Hepatocyte (in vitro differentiated cells): ENCODE measurements at regions not wholly inside any gene's neighbourhood (a gene's known extent, or its start where the extent isn't known, plus 50 kb on each side); places are given as distances from the start of the nearest gene placed in this dataset.

Experiments
- EZH2 ChIP-seq: fragments of 200-600 bp; sonication (generic); IDR thresholded peaks from 2 replicates; pipeline ENCODE4 v1.6.1; 2016; ENCODE audit warnings: antibody characterized with exemption, mild to moderate bottlenecking, borderline replicate concordance
- TF ChIP-seq, protein P1 (sequence below): fragments of 200-600 bp; sonication (generic); IDR thresholded peaks from 2 replicates; pipeline ENCODE4 v1.5.1; 2016; ENCODE audit warnings: antibody characterized with exemption, mild to moderate bottlenecking; ENCODE audit not compliant: poor library complexity

- TF ChIP-seq, protein P1, sequence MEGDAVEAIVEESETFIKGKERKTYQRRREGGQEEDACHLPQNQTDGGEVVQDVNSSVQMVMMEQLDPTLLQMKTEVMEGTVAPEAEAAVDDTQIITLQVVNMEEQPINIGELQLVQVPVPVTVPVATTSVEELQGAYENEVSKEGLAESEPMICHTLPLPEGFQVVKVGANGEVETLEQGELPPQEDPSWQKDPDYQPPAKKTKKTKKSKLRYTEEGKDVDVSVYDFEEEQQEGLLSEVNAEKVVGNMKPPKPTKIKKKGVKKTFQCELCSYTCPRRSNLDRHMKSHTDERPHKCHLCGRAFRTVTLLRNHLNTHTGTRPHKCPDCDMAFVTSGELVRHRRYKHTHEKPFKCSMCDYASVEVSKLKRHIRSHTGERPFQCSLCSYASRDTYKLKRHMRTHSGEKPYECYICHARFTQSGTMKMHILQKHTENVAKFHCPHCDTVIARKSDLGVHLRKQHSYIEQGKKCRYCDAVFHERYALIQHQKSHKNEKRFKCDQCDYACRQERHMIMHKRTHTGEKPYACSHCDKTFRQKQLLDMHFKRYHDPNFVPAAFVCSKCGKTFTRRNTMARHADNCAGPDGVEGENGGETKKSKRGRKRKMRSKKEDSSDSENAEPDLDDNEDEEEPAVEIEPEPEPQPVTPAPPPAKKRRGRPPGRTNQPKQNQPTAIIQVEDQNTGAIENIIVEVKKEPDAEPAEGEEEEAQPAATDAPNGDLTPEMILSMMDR, result no peak
- TF ChIP-seq EZH2, result no peak
These were observed 119.9 kb upstream of the SERTAD2 start for GRCh38 chr2:64773461-64774118.
